HG02588 (cell line): ENCODE measurements at regions not wholly inside any gene's neighbourhood (a gene's known extent, or its start where the extent isn't known, plus 50 kb on each side); places are given as distances from the start of the nearest gene placed in this dataset.

ENCODE experiments used
- ATAC-seq: cut with Tn5 transposase; IDR thresholded peaks from one replicate; pipeline ENCODE4 v1.9.1; 2021; ENCODE audit warnings: mild to moderate bottlenecking, moderate library complexity; ENCODE audit not compliant: unreplicated experiment

GRCh38 chr1:240672132-240672811 lies 60.3 kb upstream of the GREM2 start:
- no peak for ATAC-seq

- ATAC-seq = no peak
These were observed 55.4 kb upstream of the GREM2 start for GRCh38 chr1:240667351-240667750.

GRCh38 chr1:240666568-240667198 lies 54.7 kb upstream of the GREM2 start:
- no peak for ATAC-seq

GRCh38 chr1:240663169-240663879 lies 51.4 kb upstream of the GREM2 start:
- no peak for ATAC-seq
